IMR-90 (cell line): ENCODE measurements at regions not wholly inside any gene's neighbourhood (a gene's known extent, or its start where the extent isn't known, plus 50 kb on each side); places are given as distances from the start of the nearest gene placed in this dataset.
A peak's percentile ranks its signal among the peaks of the same experiment; 100 is the strongest.

Source experiments
- ATAC-seq: fragments of 200-7000 bp; cut with Tn5 transposase; 2 replicates; pipeline ENCODE4 v1.9.1; 2020; ENCODE audit warnings: low read depth, mild to moderate bottlenecking, moderate library complexity
- BruUV-seq: library from RNA; stranded (reverse); fragments of 400-500 nt; replicated peaks from 2 replicates; lab custom pipeline; 2021; lab: Mats Ljungman, UMichigan
- CTCF ChIA-PET: fragments of 300-600 bp; formaldehyde crosslinking; extraction: SDS; loops from one replicate; lab custom pipeline; 2021; ENCODE audit warnings: antibody characterized with exemption; lab: Yijun Ruan, JAX
- POLR2A ChIA-PET: fragments of 300-600 bp; sonication (Branson Sonifier 250); formaldehyde crosslinking; loops from one replicate; lab custom pipeline; 2022; ENCODE audit warnings: antibody characterized with exemption; ENCODE audit not compliant: unreplicated experiment; lab: Charles Lee
- DNase-seq: peaks from one replicate; pipeline ENCODE4 v3.0.0; 2013
- H2AFZ ChIP-seq: replicated peaks from 2 replicates; pipeline ENCODE3; 2013; ENCODE audit warnings: low read length, mild to moderate bottlenecking; ENCODE audit not compliant: poor library complexity
- H2AK5ac ChIP-seq: 2 replicates; pipeline ENCODE4 v1.6.1; 2013; ENCODE audit warnings: low read depth, low read length, inconsistent platforms
- H2AK9ac ChIP-seq: replicated peaks from 2 replicates; pipeline ENCODE3; 2013; ENCODE audit warnings: mild to moderate bottlenecking, low read depth, low read length, moderate library complexity; ENCODE audit not compliant: poor library complexity
- H2BK120ac ChIP-seq: 2 replicates; pipeline ENCODE4 v1.6.1; 2013; ENCODE audit warnings: low read depth, low read length, inconsistent platforms
- H2BK15ac ChIP-seq: 3 replicates; pipeline ENCODE4 v1.6.1; 2013; ENCODE audit warnings: low read depth, low read length, inconsistent platforms
- H2BK20ac ChIP-seq: 2 replicates; pipeline ENCODE4 v1.6.1; 2013; ENCODE audit warnings: low read depth, mild to moderate bottlenecking, inconsistent platforms, low read length, moderate library complexity
- H2BK5ac ChIP-seq: 2 replicates; pipeline ENCODE4 v1.6.1; 2013; ENCODE audit warnings: mild to moderate bottlenecking, low read depth, low read length, inconsistent platforms; ENCODE audit not compliant: poor library complexity, severe bottlenecking
- H3K14ac ChIP-seq: replicated peaks from 2 replicates; pipeline ENCODE4 v1.6.1; 2013; ENCODE audit warnings: low read depth, low read length, inconsistent platforms
- H3K18ac ChIP-seq: 2 replicates; pipeline ENCODE4 v1.6.1; 2013; ENCODE audit warnings: low read depth, low read length, control low read depth
- H3K23ac ChIP-seq: 2 replicates; pipeline ENCODE4 v1.6.1; 2013; ENCODE audit warnings: low read depth, low read length, inconsistent platforms
- H3K27ac ChIP-seq: 2 replicates; pipeline ENCODE4 v1.5.1; 2013; ENCODE audit warnings: mild to moderate bottlenecking, control low read depth, low read length; ENCODE audit not compliant: insufficient read depth
- H3K27me3 ChIP-seq: 2 replicates; pipeline ENCODE4 v1.6.1; 2013; ENCODE audit warnings: low read length; ENCODE audit not compliant: control insufficient read depth, insufficient read depth
- H3K36me3 ChIP-seq: 2 replicates; pipeline ENCODE4 v1.6.1; 2013; ENCODE audit warnings: low read length, mixed read lengths; ENCODE audit not compliant: control insufficient read depth, insufficient read depth
- H3K4ac ChIP-seq: 2 replicates; pipeline ENCODE4 v1.6.1; 2013; ENCODE audit warnings: low read depth, low read length, inconsistent platforms
- H3K4me1 ChIP-seq: 2 replicates; pipeline ENCODE4 v1.6.1; 2013; ENCODE audit warnings: low read length, mixed read lengths; ENCODE audit not compliant: control insufficient read depth, insufficient read depth
- H3K4me2 ChIP-seq: 2 replicates; pipeline ENCODE4 v1.6.1; 2013; ENCODE audit warnings: low read depth, mild to moderate bottlenecking, control low read depth, low read length, moderate library complexity
- H3K4me3 ChIP-seq: 2 replicates; pipeline ENCODE4 v1.5.1; 2013; ENCODE audit warnings: low read depth, mild to moderate bottlenecking, control low read depth, low read length, moderate library complexity; ENCODE audit not compliant: insufficient read depth
- H3K56ac ChIP-seq: 2 replicates; pipeline ENCODE4 v1.6.1; 2013; ENCODE audit warnings: low read length, inconsistent platforms; ENCODE audit not compliant: insufficient read depth; ENCODE audit errors: extremely low read depth
- H3K79me1 ChIP-seq, 2 experiments: 2 replicates each; pipeline ENCODE4 v1.6.1; 2013; ENCODE audit warnings: low read length in 2 of 2, inconsistent platforms in 1 of 2, low read depth in 1 of 2
- H3K9ac ChIP-seq: 2 replicates; pipeline ENCODE4 v1.6.1; 2013; ENCODE audit warnings: low read depth, low read length, control low read depth
- H3K9me1 ChIP-seq: 2 replicates; pipeline ENCODE4 v1.6.1; 2013; ENCODE audit warnings: low read length, inconsistent platforms; ENCODE audit not compliant: insufficient read depth
- H3K9me3 ChIP-seq: 2 replicates; pipeline ENCODE4 v1.6.1; 2013; ENCODE audit warnings: low read length; ENCODE audit not compliant: control insufficient read depth, insufficient read depth
- H4K20me1 ChIP-seq: 2 replicates; pipeline ENCODE4 v1.6.1; 2013; ENCODE audit warnings: low read length, inconsistent platforms; ENCODE audit not compliant: insufficient read depth
- H4K5ac ChIP-seq: 2 replicates; pipeline ENCODE4 v1.6.1; 2013; ENCODE audit warnings: mild to moderate bottlenecking, low read depth, low read length, control low read depth
- H4K8ac ChIP-seq, 2 experiments: 2 replicates each; pipeline ENCODE4 v1.6.1; 2013; ENCODE audit warnings: low read depth in 2 of 2, low read length in 2 of 2, control low read depth in 1 of 2, inconsistent platforms in 1 of 2
- H4K91ac ChIP-seq: 2 replicates; pipeline ENCODE4 v1.6.1; 2013; ENCODE audit warnings: low read depth, low read length, inconsistent platforms; ENCODE audit not compliant: insufficient read depth
- SMC3 ChIP-seq: fragments of 150-350 bp; IDR thresholded peaks from 2 replicates; pipeline ENCODE4 v1.6.1; 2016; ENCODE audit warnings: low read depth, mild to moderate bottlenecking, antibody characterized with exemption, low read length, moderate library complexity
- WGBS, 2 experiments: methylation state at CpG; one replicate each; pipeline versions ENCODE4 v1.1.5 to v1.1.7; 2013; ENCODE audit warnings: missing lambda C conversion rate in 2 of 2; ENCODE audit not compliant: insufficient read length in 1 of 2; ENCODE audit errors: extremely low coverage in 2 of 2; 5-methylcytosine and 5-hydroxymethylcytosine counted together
- dilution Hi-C: fragments of 300-500 bp; cut with HindIII; formaldehyde crosslinking; loops from one replicate; pipeline ENCODE4 v1.14.3; 2018; ENCODE audit warnings: low sequenced_read_pairs; ENCODE audit not compliant: unreplicated experiment
- in situ Hi-C: fragments of 300-500 bp; cut with MboI; formaldehyde crosslinking; loops from 3 replicates; pipeline ENCODE4 v1.14.3; 2019; ENCODE audit warnings: low sequenced_read_pairs, inconsistent platforms, mixed read lengths
- intact Hi-C: fragments of 100-400 bp; cut with micrococcal nuclease; formaldehyde crosslinking; loops from 2 replicates; pipeline ENCODE4 v1.10.0; 2022
- TF ChIP-seq, protein P1 (sequence below): fragments of 150-350 bp; IDR thresholded peaks from 2 replicates; pipeline ENCODE4 v1.6.1; 2016; ENCODE audit warnings: low read depth, mild to moderate bottlenecking, low read length, moderate library complexity, borderline replicate concordance

DNA sequence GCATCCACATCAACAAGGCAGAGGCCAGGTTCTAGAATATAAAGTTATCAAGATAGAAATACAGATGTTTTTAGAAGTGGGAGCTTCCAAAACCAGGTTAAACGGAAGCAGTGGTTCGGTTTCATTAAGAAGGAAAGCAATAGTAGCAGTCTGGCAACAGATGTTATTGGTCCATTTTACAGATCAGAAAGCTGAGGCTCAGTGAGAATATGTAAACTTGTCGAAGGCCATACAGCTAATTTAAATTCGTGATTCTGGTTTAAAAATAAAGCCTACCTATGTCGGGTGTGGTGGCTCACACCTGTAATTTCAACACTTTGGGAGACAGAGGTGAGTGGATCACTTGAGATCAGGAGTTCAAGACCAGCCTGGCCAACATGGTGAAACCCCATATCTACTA, 160.6 kb downstream of the ARRDC3 start:
- intact Hi-C loops (loop anchor here (10.0 kb wide), 1 partner anchor 1368 kb away; no protein-coding TSS in a partner anchor), dilution Hi-C loops (no loop called here), in situ Hi-C loops (loop anchor here (10.0 kb wide), 1 partner anchor 58 kb away; no protein-coding TSS in a partner anchor)
- H3K4me1 ChIP-seq = peaks cover 2% of the 10 kb centered on the region
- H3K27ac ChIP-seq = no peak overlapping the region
- H3K23ac ChIP-seq = no peak overlapping the region
- H2AK5ac ChIP-seq = no peak overlapping the region
- no peaks in the 10 kb centered on the region for H3K79me1 ChIP-seq
- no peak overlapping the region for H2BK20ac ChIP-seq
- H4K5ac ChIP-seq = no peak overlapping the region
- peak overlapping the region; percentile 17; the same call in 1 of the 3 replicates for H2BK15ac ChIP-seq
- TF ChIP-seq SMC3 = no peak
- TF ChIP-seq, protein P1, sequence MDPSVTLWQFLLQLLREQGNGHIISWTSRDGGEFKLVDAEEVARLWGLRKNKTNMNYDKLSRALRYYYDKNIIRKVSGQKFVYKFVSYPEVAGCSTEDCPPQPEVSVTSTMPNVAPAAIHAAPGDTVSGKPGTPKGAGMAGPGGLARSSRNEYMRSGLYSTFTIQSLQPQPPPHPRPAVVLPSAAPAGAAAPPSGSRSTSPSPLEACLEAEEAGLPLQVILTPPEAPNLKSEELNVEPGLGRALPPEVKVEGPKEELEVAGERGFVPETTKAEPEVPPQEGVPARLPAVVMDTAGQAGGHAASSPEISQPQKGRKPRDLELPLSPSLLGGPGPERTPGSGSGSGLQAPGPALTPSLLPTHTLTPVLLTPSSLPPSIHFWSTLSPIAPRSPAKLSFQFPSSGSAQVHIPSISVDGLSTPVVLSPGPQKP = no peak
- ChIA-PET POLR2A (no interaction called here), CTCF (interaction anchor here (0.6 to 0.9 kb wide), 2 partner anchors 119 to 163 kb away, joined by 3 to 5 read pairs; no protein-coding TSS in a partner anchor)
- H4K91ac ChIP-seq = no peak overlapping the region
- no peak overlapping the region for H3K14ac ChIP-seq
- no peaks in the 10 kb centered on the region for H3K9me1 ChIP-seq
- no peaks in the 10 kb centered on the region for H3K27me3 ChIP-seq
- ATAC-seq (no peak), DNase-seq (no peak)
- no peaks in the 10 kb centered on the region for H3K36me3 ChIP-seq
- no peak overlapping the region for H3K18ac ChIP-seq
- H3K9me3 ChIP-seq = no peaks in the 10 kb centered on the region
- no CpG with 5 or more reads among the region's 5 CpGs for WGBS, 2 experiments
- H2BK120ac ChIP-seq = no peak overlapping the region
- no peak overlapping the region for H3K9ac ChIP-seq
- no peak overlapping the region for H3K4me3 ChIP-seq
- no peak overlapping the region for H2AK9ac ChIP-seq
- H4K20me1 ChIP-seq = no peaks in the 10 kb centered on the region
- H3K4me2 ChIP-seq = no peak overlapping the region
- H4K8ac ChIP-seq = no peak overlapping the region
- no peak overlapping the region for H2BK5ac ChIP-seq
- no peak overlapping the region for H3K4ac ChIP-seq
- H2AFZ ChIP-seq = no peak overlapping the region
- BruUV-seq = no TSS peak
- H3K56ac ChIP-seq = no peak overlapping the region
